ENCODE measurements at regions not wholly inside any gene's neighbourhood (a gene's known extent, or its start where the extent isn't known, plus 50 kb on each side); places are given as distances from the start of the nearest gene placed in this dataset.

DNA sequence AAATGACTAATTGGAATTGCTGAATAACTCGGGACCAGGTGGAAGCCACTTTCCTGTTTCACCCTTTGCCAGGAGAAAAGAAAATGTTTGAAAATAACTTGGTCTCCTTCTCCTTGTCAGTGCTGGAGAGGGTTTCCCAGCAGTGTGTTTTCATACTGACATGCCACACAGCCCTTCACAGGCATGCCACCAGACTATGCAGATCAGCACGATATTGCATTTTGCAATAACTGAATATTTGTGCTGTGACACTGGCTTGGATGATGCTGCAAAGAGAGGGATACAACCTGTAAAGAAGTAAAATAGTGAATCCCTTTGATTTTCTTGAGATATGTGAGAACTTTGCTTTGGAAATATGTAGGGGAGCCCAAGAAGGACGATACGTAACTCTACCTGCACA, 200.0 kb upstream of the NAV2 start:
- TF ChIP-seq, protein P1, sequence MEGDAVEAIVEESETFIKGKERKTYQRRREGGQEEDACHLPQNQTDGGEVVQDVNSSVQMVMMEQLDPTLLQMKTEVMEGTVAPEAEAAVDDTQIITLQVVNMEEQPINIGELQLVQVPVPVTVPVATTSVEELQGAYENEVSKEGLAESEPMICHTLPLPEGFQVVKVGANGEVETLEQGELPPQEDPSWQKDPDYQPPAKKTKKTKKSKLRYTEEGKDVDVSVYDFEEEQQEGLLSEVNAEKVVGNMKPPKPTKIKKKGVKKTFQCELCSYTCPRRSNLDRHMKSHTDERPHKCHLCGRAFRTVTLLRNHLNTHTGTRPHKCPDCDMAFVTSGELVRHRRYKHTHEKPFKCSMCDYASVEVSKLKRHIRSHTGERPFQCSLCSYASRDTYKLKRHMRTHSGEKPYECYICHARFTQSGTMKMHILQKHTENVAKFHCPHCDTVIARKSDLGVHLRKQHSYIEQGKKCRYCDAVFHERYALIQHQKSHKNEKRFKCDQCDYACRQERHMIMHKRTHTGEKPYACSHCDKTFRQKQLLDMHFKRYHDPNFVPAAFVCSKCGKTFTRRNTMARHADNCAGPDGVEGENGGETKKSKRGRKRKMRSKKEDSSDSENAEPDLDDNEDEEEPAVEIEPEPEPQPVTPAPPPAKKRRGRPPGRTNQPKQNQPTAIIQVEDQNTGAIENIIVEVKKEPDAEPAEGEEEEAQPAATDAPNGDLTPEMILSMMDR (IDR thresholded peaks at IDR 0.05), result no peak
- TF ChIP-seq POLR2AphosphoS5 (IDR thresholded peaks at IDR 0.05), result no peak
- TF ChIP-seq POLR2A (IDR thresholded peaks at IDR 0.05), result no peak

Data from transverse colon (tissue), 4 donors.